Vagina (tissue), 2 donors: ENCODE measurements at regions not wholly inside any gene's neighbourhood (a gene's known extent, or its start where the extent isn't known, plus 50 kb on each side); places are given as distances from the start of the nearest gene placed in this dataset.

Source experiments
- POLR2A ChIP-seq, 2 donors: fragments of 450-650 bp; IDR thresholded peaks; one replicate each; pipeline ENCODE4 v1.6.1; 2017; ENCODE audit warnings: antibody characterized with exemption in 2 of 2, mild to moderate bottlenecking in 2 of 2, moderate library complexity in 2 of 2
- POLR2AphosphoS5 ChIP-seq, 2 donors: sonication (generic); formaldehyde crosslinking; IDR thresholded peaks; one replicate each; pipeline ENCODE4 v1.9.0; 2017; ENCODE audit warnings: antibody characterized with exemption in 2 of 2, mild to moderate bottlenecking in 2 of 2, low read depth in 1 of 2; ENCODE audit not compliant: insufficient read depth in 1 of 2
- TF ChIP-seq, protein P1 (sequence below), 3 experiments: fragments of 450-650 bp in 2 of 3; fragments of 200-600 bp in 1 of 3; sonication (generic) in 1 of 3; IDR thresholded peaks; one replicate each; pipeline ENCODE4 v1.5.1; 2017 to 2019; ENCODE audit warnings: antibody characterized with exemption in 3 of 3, mild to moderate bottlenecking in 2 of 3, moderate library complexity in 2 of 3

GRCh38 chr5:71862507-71863060 lies 143.5 kb downstream of the CARTPT start:
- TF ChIP-seq POLR2A (IDR thresholded peaks at IDR 0.05) (no peak), POLR2AphosphoS5 (IDR thresholded peaks at IDR 0.05; ENCODE audit: insufficient read depth in 1 of 2, low read depth in 1 of 2) (no peak)
- TF ChIP-seq, protein P1, sequence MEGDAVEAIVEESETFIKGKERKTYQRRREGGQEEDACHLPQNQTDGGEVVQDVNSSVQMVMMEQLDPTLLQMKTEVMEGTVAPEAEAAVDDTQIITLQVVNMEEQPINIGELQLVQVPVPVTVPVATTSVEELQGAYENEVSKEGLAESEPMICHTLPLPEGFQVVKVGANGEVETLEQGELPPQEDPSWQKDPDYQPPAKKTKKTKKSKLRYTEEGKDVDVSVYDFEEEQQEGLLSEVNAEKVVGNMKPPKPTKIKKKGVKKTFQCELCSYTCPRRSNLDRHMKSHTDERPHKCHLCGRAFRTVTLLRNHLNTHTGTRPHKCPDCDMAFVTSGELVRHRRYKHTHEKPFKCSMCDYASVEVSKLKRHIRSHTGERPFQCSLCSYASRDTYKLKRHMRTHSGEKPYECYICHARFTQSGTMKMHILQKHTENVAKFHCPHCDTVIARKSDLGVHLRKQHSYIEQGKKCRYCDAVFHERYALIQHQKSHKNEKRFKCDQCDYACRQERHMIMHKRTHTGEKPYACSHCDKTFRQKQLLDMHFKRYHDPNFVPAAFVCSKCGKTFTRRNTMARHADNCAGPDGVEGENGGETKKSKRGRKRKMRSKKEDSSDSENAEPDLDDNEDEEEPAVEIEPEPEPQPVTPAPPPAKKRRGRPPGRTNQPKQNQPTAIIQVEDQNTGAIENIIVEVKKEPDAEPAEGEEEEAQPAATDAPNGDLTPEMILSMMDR (IDR thresholded peaks at IDR 0.05) = no peak
